GM21825 (cell line): ENCODE measurements at regions not wholly inside any gene's neighbourhood (a gene's known extent, or its start where the extent isn't known, plus 50 kb on each side); places are given as distances from the start of the nearest gene placed in this dataset.
"Not testable (repeated sequence)": the region's sequence is repeated elsewhere in the genome, so short reads cannot be mapped to it uniquely, and the experiment has no call there.

ENCODE experiments used
- ATAC-seq: cut with Tn5 transposase; IDR thresholded peaks from one replicate; pipeline ENCODE4 v1.9.1; 2021; ENCODE audit warnings: mild to moderate bottlenecking, moderate library complexity; ENCODE audit not compliant: unreplicated experiment

GRCh38 chr2:129010262-129010661, 691.6 kb upstream of the HS6ST1 start:
- ATAC-seq, result no peak

DNA sequence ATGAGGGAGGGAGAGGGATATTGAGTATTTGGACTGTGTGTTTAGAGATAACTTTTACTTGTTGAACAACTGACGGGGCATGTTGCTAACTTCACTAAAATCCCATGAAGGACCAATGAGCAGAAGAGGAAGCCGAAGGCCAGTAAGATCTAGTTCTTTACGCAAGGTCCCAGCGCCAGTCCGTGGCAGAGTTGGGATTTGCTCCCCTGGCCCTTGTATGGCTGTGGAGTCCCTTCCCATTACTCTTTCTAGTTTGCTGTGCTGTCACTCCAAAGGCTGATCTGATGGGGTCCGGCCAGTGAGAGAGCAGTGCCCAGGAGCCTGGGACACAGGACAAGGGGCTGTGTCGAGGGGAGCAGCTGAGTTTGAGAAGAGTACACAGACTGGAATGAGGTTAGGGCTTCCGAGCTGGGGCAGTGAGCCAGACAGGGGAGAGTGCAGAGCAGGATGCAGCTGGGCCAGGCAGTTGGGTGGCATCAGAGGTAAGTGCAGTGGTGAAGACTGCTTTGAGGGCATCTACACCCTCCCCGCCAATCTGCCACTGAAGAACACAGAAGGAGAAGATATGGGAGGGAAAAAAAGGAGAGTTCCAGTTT, 692.9 kb upstream of the HS6ST1 start:
- no peak for ATAC-seq

DNA sequence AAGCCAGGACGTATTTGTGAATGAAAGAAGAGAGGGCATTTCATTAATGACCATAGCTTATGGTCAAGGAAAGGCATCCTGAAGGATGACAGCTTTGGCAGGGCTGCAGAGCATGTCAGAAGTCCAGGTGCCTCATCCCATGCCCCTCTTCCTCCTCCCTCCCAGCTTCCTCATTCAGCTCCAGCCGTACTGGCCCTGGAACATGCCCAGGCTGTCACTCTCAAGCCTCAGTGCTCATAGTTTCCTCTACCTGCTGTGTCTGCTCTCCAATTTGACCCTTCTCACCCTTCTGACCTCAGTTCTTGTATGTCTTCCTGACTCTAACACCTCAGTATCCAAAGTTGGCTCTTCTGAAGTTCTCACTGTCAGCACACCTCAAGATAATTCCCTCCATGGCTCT, 695.8 kb upstream of the HS6ST1 start:
- ATAC-seq, result no peak

DNA sequence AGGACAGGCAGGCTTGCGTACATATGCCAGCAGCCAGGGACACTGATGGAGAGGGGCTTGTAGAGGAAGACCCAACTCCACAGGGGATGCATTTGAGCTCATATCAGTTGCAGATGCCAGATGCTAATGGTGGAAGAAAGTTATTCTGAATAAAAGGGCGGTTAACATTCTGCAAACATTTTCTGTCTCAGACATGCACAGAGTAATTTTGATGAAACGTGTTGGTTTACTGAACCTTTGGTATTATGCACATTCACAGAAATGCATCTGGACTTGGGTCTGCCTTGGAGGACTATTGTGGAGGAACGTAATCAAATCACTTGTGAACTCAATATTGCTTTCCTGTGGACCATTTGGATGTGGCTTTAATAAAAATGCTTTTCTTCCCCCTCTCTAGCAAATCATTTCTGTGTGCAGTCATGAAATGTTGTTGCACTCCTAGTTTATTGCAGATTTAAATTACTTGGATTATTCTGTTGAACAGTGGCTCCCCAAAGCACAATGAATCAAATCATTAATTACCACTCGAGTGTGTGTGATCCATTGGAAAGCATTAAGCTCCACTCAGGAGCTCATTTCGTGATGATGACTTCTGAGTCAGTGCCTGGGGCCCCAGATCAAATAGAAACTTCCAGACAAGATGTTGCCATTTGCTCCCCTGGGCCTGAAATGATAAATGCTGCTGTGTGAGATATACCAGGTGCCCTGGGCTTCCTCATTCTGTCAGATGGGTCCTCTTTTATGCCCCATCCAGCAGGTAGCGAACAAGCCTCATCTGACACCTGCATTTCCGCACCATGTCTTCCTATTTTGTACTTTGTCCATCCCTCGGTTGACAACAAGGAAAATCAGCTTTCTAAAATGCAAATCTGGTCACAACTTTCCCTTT, 697.0 kb upstream of the HS6ST1 start:
- ATAC-seq, result no peak

DNA sequence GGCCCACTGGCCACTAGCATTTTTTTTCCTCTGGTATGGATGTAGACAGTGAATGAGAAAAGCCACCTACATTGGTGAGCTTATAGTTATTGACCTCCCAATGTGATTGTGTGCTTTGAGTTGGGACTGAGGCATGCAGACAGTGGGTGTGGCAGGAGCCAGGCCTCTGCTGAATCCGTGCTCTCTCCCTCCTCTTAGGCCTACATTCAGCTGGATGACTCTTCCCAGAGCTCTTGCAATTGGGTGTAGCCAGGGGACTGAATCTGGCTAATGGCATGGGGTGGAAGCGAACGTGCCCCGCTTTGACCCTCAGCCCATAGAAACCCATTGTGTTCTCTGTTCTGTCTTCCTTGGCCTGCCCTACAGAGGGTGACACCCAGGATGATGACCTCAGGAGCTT, 698.3 kb upstream of the HS6ST1 start:
- ATAC-seq, result no peak

DNA sequence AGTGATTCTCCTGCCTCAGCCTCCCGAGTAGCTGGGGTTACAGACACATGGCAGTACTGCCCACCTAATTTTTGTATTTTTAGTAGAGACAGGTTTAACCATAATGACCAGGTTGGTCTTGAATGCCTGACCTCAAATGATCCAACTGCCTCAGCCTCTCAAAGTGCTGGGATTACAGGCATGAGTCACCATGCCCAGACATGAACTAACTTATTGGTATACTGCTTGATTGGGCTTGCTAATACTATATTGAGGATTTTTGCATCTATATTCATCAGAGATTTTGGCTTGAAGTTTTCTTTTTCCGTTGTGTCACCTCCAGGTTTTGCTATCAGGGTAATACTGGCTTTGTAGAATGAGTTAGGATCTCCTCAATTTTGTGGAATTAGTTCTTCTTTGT, 706.1 kb upstream of the HS6ST1 start:
- no peak for ATAC-seq

DNA sequence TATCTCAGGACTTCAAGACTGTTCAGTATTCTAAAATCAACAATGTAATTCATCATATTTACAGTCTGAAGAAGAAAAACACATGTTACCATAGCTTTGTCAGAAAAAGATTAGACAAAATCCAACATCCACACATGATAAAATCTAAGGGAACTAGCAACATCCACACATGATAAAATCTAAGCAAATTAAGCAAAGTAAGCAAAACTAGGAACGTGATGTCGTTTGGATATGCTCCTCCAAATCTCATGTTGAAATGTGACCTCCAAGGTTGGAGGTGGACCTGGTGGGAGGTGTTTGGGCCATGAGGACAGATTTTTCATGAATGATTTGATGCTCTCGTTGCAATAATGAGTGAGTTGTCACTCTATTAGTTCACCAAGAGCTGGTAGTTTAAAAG, 717.3 kb upstream of the HS6ST1 start:
- ATAC-seq, result no peak

GRCh38 chr2:129043677-129044076, 725.0 kb upstream of the HS6ST1 start:
- not testable (repeated sequence) for ATAC-seq

DNA sequence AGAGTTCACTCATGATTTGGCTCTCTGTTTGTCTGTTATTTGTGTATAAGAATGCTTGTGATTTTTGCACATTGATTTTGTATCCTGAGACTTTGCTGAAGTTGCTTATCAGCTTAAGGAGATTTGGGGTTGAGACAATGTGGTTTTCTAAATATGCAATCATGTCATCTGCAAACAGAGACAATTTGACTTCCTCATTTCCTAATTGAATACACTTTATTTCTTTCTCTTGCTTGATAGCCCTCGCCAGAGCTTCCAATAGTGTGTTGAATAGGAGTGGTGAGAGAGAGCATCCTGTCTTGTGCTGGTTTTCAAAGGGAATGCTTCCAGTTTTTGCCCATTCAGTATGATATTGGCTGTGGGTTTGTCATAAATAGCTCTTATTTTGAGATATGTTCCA, 727.8 kb upstream of the HS6ST1 start:
- ATAC-seq, result not testable (repeated sequence)

DNA sequence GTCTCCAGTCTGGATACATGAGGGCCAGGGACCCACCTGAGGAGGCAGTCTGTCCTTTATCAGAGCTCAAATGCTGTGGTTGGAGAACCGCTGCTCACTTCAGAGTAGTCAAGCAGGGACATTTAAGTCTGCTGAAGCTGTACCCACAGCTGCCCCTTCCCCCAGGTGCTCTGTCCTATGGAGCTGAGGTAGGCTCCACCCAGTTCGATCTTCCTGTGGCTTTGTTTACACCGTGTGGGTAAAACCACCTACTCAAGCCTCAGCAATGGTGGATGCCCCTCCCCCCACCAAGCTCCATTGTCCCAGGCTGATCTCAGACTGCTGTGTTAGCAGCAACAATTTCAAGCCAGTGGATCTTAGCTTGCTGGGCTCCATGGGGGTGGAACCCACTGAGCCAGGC, 731.4 kb upstream of the HS6ST1 start:
- ATAC-seq, result no peak

DNA sequence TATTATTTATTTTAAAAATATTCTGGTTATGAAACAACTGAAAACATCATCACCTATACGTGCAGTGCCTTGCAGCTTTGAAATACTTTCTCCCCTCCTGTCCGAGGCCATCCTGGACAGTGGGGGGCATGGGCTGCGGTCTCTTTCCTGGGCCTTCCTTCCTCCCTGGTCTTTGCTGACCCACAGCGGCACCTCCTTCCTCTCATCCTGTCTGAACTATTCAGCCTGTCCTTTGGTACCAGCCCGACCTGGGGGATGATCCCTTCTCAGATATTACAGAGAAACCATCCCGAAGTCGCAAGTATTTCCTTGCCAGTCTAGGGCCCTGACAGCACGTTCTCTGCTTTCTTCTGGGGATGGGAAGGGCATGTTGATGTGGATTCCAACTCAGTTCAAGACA, 736.6 kb upstream of the HS6ST1 start:
- no peak for ATAC-seq

- no peak for ATAC-seq
These were observed 737.2 kb upstream of the HS6ST1 start for GRCh38 chr2:129055824-129056223.

GRCh38 chr2:129056309-129056958, 737.8 kb upstream of the HS6ST1 start:
- no peak for ATAC-seq

DNA sequence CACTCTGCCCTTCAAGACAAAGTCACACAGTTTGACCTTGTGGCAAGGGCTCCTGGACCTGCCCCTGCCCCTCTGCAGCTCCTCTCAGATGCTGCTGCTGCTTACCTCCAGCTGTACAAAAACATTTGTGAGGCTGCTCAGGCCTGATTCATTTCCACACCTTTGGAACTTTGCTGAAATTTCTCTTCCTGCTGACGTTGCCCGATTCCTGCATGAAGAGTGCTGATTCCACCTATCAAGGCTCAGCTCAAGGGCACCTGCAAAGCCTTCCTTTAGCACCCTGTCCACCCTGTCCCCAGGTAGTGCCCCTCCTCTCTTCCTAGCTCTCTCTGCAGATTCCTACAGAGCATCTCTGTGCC, 738.3 kb upstream of the HS6ST1 start:
- ATAC-seq, result no peak

- ATAC-seq, result no peak
These were observed 740.3 kb upstream of the HS6ST1 start for GRCh38 chr2:129058981-129059380.

DNA sequence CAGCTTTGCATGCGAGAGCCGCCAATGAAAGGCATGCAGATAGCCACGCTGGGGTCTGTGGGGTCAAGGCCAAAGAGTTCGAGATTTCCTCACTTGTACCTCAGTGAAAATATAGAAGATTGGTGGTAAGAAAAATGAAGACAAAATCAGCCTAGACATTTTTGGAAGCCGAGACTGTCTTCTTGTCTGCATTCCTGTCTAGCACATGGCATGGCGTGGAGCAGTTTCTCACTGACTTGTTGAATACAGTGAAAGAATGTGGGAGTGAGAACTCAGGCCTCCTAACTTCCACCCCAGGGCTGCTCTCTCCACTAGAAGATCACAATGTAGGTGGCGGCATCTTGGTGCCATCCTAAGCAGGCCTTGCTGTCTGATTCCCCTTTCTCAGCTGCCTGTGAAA, 740.8 kb upstream of the HS6ST1 start:
- no peak for ATAC-seq

GRCh38 chr2:129061069-129061768, 742.6 kb upstream of the HS6ST1 start:
- ATAC-seq, result no peak

- no peak for ATAC-seq
These were observed 743.1 kb upstream of the HS6ST1 start for GRCh38 chr2:129061769-129062121.

GRCh38 chr2:129062146-129062912, 743.7 kb upstream of the HS6ST1 start:
- ATAC-seq, result no peak

- no peak for ATAC-seq
These were observed 748.4 kb upstream of the HS6ST1 start for GRCh38 chr2:129067070-129067469.

GRCh38 chr2:129067953-129068352, 749.3 kb upstream of the HS6ST1 start:
- ATAC-seq, result no peak
